Breast epithelium (tissue), 4 donors: ENCODE measurements at regions not wholly inside any gene's neighbourhood (a gene's known extent, or its start where the extent isn't known, plus 50 kb on each side); places are given as distances from the start of the nearest gene placed in this dataset.
A peak's percentile ranks its signal among the peaks of the same experiment; 100 is the strongest.
"Not testable (repeated sequence)": the region's sequence is repeated elsewhere in the genome, so short reads cannot be mapped to it uniquely, and the experiment has no call there.

ENCODE experiments used
- DNase-seq, 2 donors: peaks; one replicate each; pipeline ENCODE4 v3.0.0-alpha.2; 2019; ENCODE audit warnings: low spot score in 2 of 2
- H3K27ac ChIP-seq, 2 donors: fragments of 200-600 bp; sonication (generic) in 1 of 2; one replicate each; pipeline ENCODE4 v1.5.1; 2016 to 2019; ENCODE audit warnings: mild to moderate bottlenecking in 1 of 2
- H3K27me3 ChIP-seq, 2 donors: fragments of 200-600 bp; sonication (generic) in 1 of 2; one replicate each; pipeline versions ENCODE4 v1.5.1 to v1.6.0; 2017 to 2019; ENCODE audit warnings: control low read depth in 1 of 2, mild to moderate bottlenecking in 1 of 2
- H3K36me3 ChIP-seq: fragments of 200-600 bp; one replicate; pipeline ENCODE4 v1.5.1; 2019
- H3K4me1 ChIP-seq, 2 donors: fragments of 200-600 bp; sonication (generic); one replicate each; pipeline ENCODE4 v1.5.1; 2016 to 2019; ENCODE audit warnings: control low read depth in 1 of 2
- H3K4me3 ChIP-seq, 3 donors: fragments of 200-600 bp; sonication (generic); 1 replicate in 2 of 3; 2 replicates in 1 of 3; pipeline ENCODE4 v1.5.1; 2016 to 2019; ENCODE audit warnings: mild to moderate bottlenecking in 3 of 3, moderate library complexity in 2 of 3
- H3K9me3 ChIP-seq, 2 donors: fragments of 200-600 bp; sonication (generic) in 1 of 2; one replicate each; pipeline ENCODE4 v1.5.1; 2016 to 2019; ENCODE audit warnings: control low read depth in 1 of 2
- CTCF ChIP-seq, 3 donors: fragments of 450-650 bp; IDR thresholded peaks; one replicate each; pipeline ENCODE4 v1.5.1; 2016 to 2017; ENCODE audit warnings: antibody characterized with exemption in 3 of 3, mild to moderate bottlenecking in 3 of 3, moderate library complexity in 3 of 3
- POLR2A ChIP-seq: fragments of 450-650 bp; IDR thresholded peaks from one replicate; pipeline ENCODE4 v1.6.1; 2016; ENCODE audit warnings: antibody characterized with exemption, mild to moderate bottlenecking, moderate library complexity
- POLR2AphosphoS5 ChIP-seq, 3 donors: sonication (generic); formaldehyde crosslinking; IDR thresholded peaks; one replicate each; pipeline ENCODE4 v1.6.1; 2017; ENCODE audit warnings: antibody characterized with exemption in 3 of 3
- intact Hi-C: fragments of 100-400 bp; cut with DNase I; formaldehyde crosslinking; loops from one replicate; pipeline ENCODE4 v1.15.1; 2023; ENCODE audit warnings: low total_unique reads

GRCh38 chr1:14415396-14415795 lies 183.1 kb upstream of the KAZN start:
- Histone ChIP-seq H3K27ac (no peak overlapping the region), H3K9me3 (no peaks in the 10 kb centered on the region), H3K36me3 (no peaks in the 10 kb centered on the region), H3K27me3 (no peaks in the 10 kb centered on the region), H3K4me3 (no peak overlapping the region), H3K4me1 (no peaks in the 10 kb centered on the region)
- no peak for DNase-seq
- intact Hi-C loops: no loop called here
- TF ChIP-seq CTCF (IDR thresholded peaks at IDR 0.05): no peak
- TF ChIP-seq POLR2A: no peak
- TF ChIP-seq POLR2AphosphoS5 (IDR thresholded peaks at IDR 0.05): no peak

GRCh38 chr1:14419778-14420218 lies 178.7 kb upstream of the KAZN start:
- H3K4me1 ChIP-seq, H3K9me3 ChIP-seq, DNase-seq, H3K4me3 ChIP-seq, H3K36me3 ChIP-seq, intact Hi-C loops, H3K27ac ChIP-seq, H3K27me3 ChIP-seq: not testable (repeated sequence)

- no peaks in the 10 kb centered on the region for H3K4me1 ChIP-seq
- TF ChIP-seq POLR2AphosphoS5 (IDR thresholded peaks at IDR 0.05) (no peak), POLR2A (no peak), CTCF (IDR thresholded peaks at IDR 0.05) (no peak)
These were observed 177.8 kb upstream of the KAZN start for GRCh38 chr1:14420686-14421085.

GRCh38 chr1:14421295-14421976 lies 177.0 kb upstream of the KAZN start:
- DNase-seq: no peak
- no peaks in the 10 kb centered on the region for H3K9me3 ChIP-seq
- no peak for TF ChIP-seq POLR2A
- TF ChIP-seq CTCF (IDR thresholded peaks at IDR 0.05): no peak
- no peak for TF ChIP-seq POLR2AphosphoS5 (IDR thresholded peaks at IDR 0.05)
- H3K36me3 ChIP-seq: no peaks in the 10 kb centered on the region
- H3K27me3 ChIP-seq: no peaks in the 10 kb centered on the region
- intact Hi-C loops: no loop called here
- H3K4me1 ChIP-seq: no peaks in the 10 kb centered on the region
- H3K4me3 ChIP-seq: no peak overlapping the region
- peak overlapping the region; percentile 13 to 14 for H3K27ac ChIP-seq

More at GRCh38 chr1:14420686-14421085, 177.8 kb upstream of the KAZN start:
- Histone ChIP-seq H3K9me3 (no peaks in the 10 kb centered on the region), H3K27me3 (no peaks in the 10 kb centered on the region), H3K4me3 (no peak overlapping the region), H3K36me3 (no peaks in the 10 kb centered on the region), H3K27ac (peak overlapping the region in 1 of 2 donors; percentile 14)
- no peak for DNase-seq
- intact Hi-C loops: no loop called here

GRCh38 chr1:14421977-14422609 lies 176.4 kb upstream of the KAZN start:
- Histone ChIP-seq H3K4me3 (no peak overlapping the region), H3K27ac (peak overlapping the region; percentile 13 to 17), H3K36me3 (no peaks in the 10 kb centered on the region), H3K4me1 (no peaks in the 10 kb centered on the region), H3K27me3 (no peaks in the 10 kb centered on the region), H3K9me3 (no peaks in the 10 kb centered on the region)
- TF ChIP-seq POLR2AphosphoS5 (IDR thresholded peaks at IDR 0.05) (no peak), CTCF (IDR thresholded peaks at IDR 0.05) (no peak), POLR2A (no peak)
- intact Hi-C loops: no loop called here
- no peak for DNase-seq
